CD14-positive monocyte (primary cell): ENCODE measurements at regions not wholly inside any gene's neighbourhood (a gene's known extent, or its start where the extent isn't known, plus 50 kb on each side); places are given as distances from the start of the nearest gene placed in this dataset.
"Not testable (repeated sequence)": the region's sequence is repeated elsewhere in the genome, so short reads cannot be mapped to it uniquely, and the experiment has no call there.

ENCODE experiments used
- DNase-seq, 3 donors: peaks; one replicate each; pipeline ENCODE4 v3.0.0-alpha.2; 2011 to 2022
- H2AFZ ChIP-seq: 2 replicates; pipeline ENCODE4 v1.6.0; 2012; ENCODE audit warnings: mild to moderate bottlenecking, low read depth, low read length, inconsistent platforms; ENCODE audit not compliant: insufficient read depth, poor library complexity, severe bottlenecking
- H3K27ac ChIP-seq, 2 donors: 1 replicate in 1 of 2; 2 replicates in 1 of 2; pipeline ENCODE4 v1.5.1; 2012 to 2013; ENCODE audit warnings: low read length in 2 of 2, control low read depth in 1 of 2, inconsistent platforms in 1 of 2, low read depth in 1 of 2, mild to moderate bottlenecking in 1 of 2
- H3K27me3 ChIP-seq, 2 donors: one replicate each; pipeline versions ENCODE4 v1.6.0 to v1.6.1; 2011 to 2013; ENCODE audit warnings: low read length in 2 of 2; ENCODE audit not compliant: control insufficient read depth in 2 of 2, insufficient read depth in 2 of 2
- H3K36me3 ChIP-seq, 2 donors: replicated peaks in 1 of 2; 1 replicate in 1 of 2; 2 replicates in 1 of 2; pipeline versions ENCODE4 v1.5.1 to v1.6.1; 2012 to 2013; ENCODE audit warnings: low read length in 2 of 2, control low read depth in 1 of 2, inconsistent platforms in 1 of 2, mild to moderate bottlenecking in 1 of 2; ENCODE audit not compliant: insufficient read depth in 2 of 2, control insufficient read depth in 1 of 2
- H3K4me1 ChIP-seq, 2 donors: 1 replicate in 1 of 2; 2 replicates in 1 of 2; pipeline versions ENCODE4 v1.5.1 to v1.6.1; 2012 to 2013; ENCODE audit warnings: low read length in 2 of 2, control low read depth in 1 of 2, inconsistent platforms in 1 of 2, mild to moderate bottlenecking in 1 of 2, moderate library complexity in 1 of 2; ENCODE audit not compliant: insufficient read depth in 2 of 2, control insufficient read depth in 1 of 2
- H3K4me2 ChIP-seq: replicated peaks from 2 replicates; pipeline ENCODE3; 2012; ENCODE audit warnings: low read length, moderate library complexity, mild to moderate bottlenecking; ENCODE audit not compliant: poor library complexity, severe bottlenecking; ENCODE audit errors: extremely low read depth
- H3K4me3 ChIP-seq, 3 experiments: fragments of 200-600 bp in 1 of 3; sonication (generic) in 1 of 3; replicated peaks in 1 of 3; 1 replicate in 2 of 3; 2 replicates in 1 of 3; pipeline ENCODE4 v1.5.1; 2011 to 2013; ENCODE audit warnings: low read length in 3 of 3, mild to moderate bottlenecking in 3 of 3, control low read depth in 2 of 3, low read depth in 2 of 3, inconsistent platforms in 1 of 3, moderate library complexity in 1 of 3
- H3K79me2 ChIP-seq: 2 replicates; pipeline ENCODE4 v1.6.0; 2012; ENCODE audit warnings: mild to moderate bottlenecking, control low read depth, inconsistent platforms, low read length, moderate library complexity; ENCODE audit not compliant: insufficient read depth
- H3K9ac ChIP-seq: 2 replicates; pipeline ENCODE4 v1.6.0; 2017; ENCODE audit warnings: low read length, mild to moderate bottlenecking; ENCODE audit not compliant: insufficient read depth, poor library complexity, severe bottlenecking
- H3K9me3 ChIP-seq, 2 donors: replicated peaks in 1 of 2; 1 replicate in 1 of 2; 2 replicates in 1 of 2; pipeline versions ENCODE4 v1.5.1 to v1.6.1; 2012 to 2013; ENCODE audit warnings: low read length in 2 of 2, control low read depth in 1 of 2; ENCODE audit not compliant: control insufficient read depth in 1 of 2, insufficient read depth in 1 of 2
- H4K20me1 ChIP-seq: 2 replicates; pipeline ENCODE4 v1.6.0; 2012; ENCODE audit warnings: mild to moderate bottlenecking, low read length, control low read depth, moderate library complexity; ENCODE audit not compliant: insufficient read depth
- H3K27ac Mint-ChIP-seq, 7 donors: one replicate each; pipeline ENCODE4 v1.8.0; 2020; ENCODE audit warnings: mild to moderate bottlenecking in 7 of 7, mixed read lengths in 7 of 7, moderate library complexity in 6 of 7, inconsistent platforms in 2 of 7
- H3K27me3 Mint-ChIP-seq, 3 donors: one replicate each; pipeline ENCODE4 v1.8.0; 2021 to 2022; ENCODE audit warnings: low read depth in 3 of 3, mild to moderate bottlenecking in 3 of 3, mixed read lengths in 3 of 3, moderate library complexity in 3 of 3, inconsistent platforms in 1 of 3
- H3K36me3 Mint-ChIP-seq, 2 donors: one replicate each; pipeline ENCODE4 v1.8.0; 2020; ENCODE audit warnings: mixed read lengths in 2 of 2, inconsistent platforms in 1 of 2, mild to moderate bottlenecking in 1 of 2
- H3K4me1 Mint-ChIP-seq: one replicate; pipeline ENCODE4 v1.8.0; 2020; ENCODE audit warnings: mild to moderate bottlenecking, mixed read lengths
- H3K4me3 Mint-ChIP-seq, 2 donors: one replicate each; pipeline ENCODE4 v1.8.0; 2020; ENCODE audit warnings: mild to moderate bottlenecking in 2 of 2, mixed read lengths in 2 of 2, moderate library complexity in 1 of 2
- H3K9me3 Mint-ChIP-seq, 7 donors: one replicate each; pipeline ENCODE4 v1.8.0; 2020 to 2022; ENCODE audit warnings: mixed read lengths in 7 of 7, mild to moderate bottlenecking in 6 of 7, moderate library complexity in 6 of 7, inconsistent platforms in 2 of 7
- CTCF ChIP-seq: fragments of 200-600 bp; IDR thresholded peaks from one replicate; pipeline ENCODE4 v1.8.0; 2022; ENCODE audit warnings: antibody characterized with exemption, mild to moderate bottlenecking
- WGBS: methylation state at CpG from one replicate; pipeline ENCODE4 v1.1.5; 2013; ENCODE audit warnings: missing lambda C conversion rate; ENCODE audit not compliant: insufficient coverage; 5-methylcytosine and 5-hydroxymethylcytosine counted together
- intact Hi-C, 2 donors: fragments of 100-400 bp; cut with micrococcal nuclease; formaldehyde crosslinking; loops; one replicate each; pipeline versions ENCODE4 v1.15.0 to v1.15.1; 2023

- intact Hi-C loops = no loop called here
- WGBS = no CpG with 5 or more reads among the region's 3 CpGs
- H3K9me3 Mint-ChIP-seq = no peaks in the 10 kb centered on the region
Measured at GRCh38 chr4:170794525-170794924, 704.8 kb upstream of the AADAT start.

GRCh38 chr4:170788540-170789051 is 698.8 kb upstream of the AADAT start:
- H3K4me1 Mint-ChIP-seq, H3K9me3 Mint-ChIP-seq, H3K27ac ChIP-seq, H3K79me2 ChIP-seq, intact Hi-C loops, DNase-seq, H3K4me3 ChIP-seq, H3K9me3 ChIP-seq, H2AFZ ChIP-seq, H3K4me1 ChIP-seq, H3K27me3 ChIP-seq, H3K36me3 Mint-ChIP-seq, H3K27me3 Mint-ChIP-seq, H3K9ac ChIP-seq, H3K4me2 ChIP-seq, H3K36me3 ChIP-seq, H3K27ac Mint-ChIP-seq, H4K20me1 ChIP-seq, H3K4me3 Mint-ChIP-seq: not testable (repeated sequence)
- WGBS = 93% methylated on average over 18 of the region's 28 CpGs

More at GRCh38 chr4:170794525-170794924, 704.8 kb upstream of the AADAT start:
- H3K27me3 Mint-ChIP-seq = no peaks in the 10 kb centered on the region
- no peak for DNase-seq
- H3K27ac ChIP-seq = no peak overlapping the region
- H3K4me3 ChIP-seq = no peak overlapping the region
- no peaks in the 10 kb centered on the region for H3K36me3 ChIP-seq
- H3K4me3 Mint-ChIP-seq = no peak overlapping the region
- peaks cover 0 to 5% of the 10 kb centered on the region in 2 donors for H3K9me3 ChIP-seq
- no peak for TF ChIP-seq CTCF
- no peaks in the 10 kb centered on the region for H3K36me3 Mint-ChIP-seq
- H3K4me1 ChIP-seq = no peaks in the 10 kb centered on the region
- H3K27me3 ChIP-seq = no peaks in the 10 kb centered on the region
- H3K9ac ChIP-seq = no peak overlapping the region
- H3K27ac Mint-ChIP-seq = no peak overlapping the region
- H3K79me2 ChIP-seq = no peaks in the 10 kb centered on the region
- no peak overlapping the region for H3K4me2 ChIP-seq
- H4K20me1 ChIP-seq = no peaks in the 10 kb centered on the region
- H2AFZ ChIP-seq = no peak overlapping the region
- no peaks in the 10 kb centered on the region for H3K4me1 Mint-ChIP-seq
